Germinal center (tissue), 1 donor: ENCODE measurements at regions not wholly inside any gene's neighbourhood (a gene's known extent, or its start where the extent isn't known, plus 50 kb on each side); places are given as distances from the start of the nearest gene placed in this dataset.

Experiments
- DNase-seq: peaks from one replicate; pipeline ENCODE4 v3.0.0; 2012; ENCODE audit warnings: mixed read lengths, low spot score

DNA sequence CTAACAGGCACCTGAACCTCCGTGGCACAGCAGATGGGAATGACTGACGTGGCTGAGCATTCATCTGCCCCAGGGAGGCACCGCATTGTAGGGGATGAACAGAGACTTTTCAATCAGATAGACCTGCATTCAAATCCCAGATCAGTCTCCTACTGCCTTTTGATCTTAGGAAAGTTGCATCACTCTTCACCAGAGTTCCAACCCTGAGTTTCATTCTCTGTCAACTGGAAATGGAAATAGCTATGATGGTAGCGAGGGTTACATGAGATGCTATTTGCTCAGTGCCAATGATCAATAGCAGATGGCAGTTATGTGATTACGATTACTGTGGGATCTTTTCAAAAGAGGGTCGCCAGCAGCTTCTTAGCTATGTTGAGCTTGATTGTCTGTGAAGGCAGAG, 189.3 kb upstream of the RFC3 start:
- DNase-seq, result no peak

DNA sequence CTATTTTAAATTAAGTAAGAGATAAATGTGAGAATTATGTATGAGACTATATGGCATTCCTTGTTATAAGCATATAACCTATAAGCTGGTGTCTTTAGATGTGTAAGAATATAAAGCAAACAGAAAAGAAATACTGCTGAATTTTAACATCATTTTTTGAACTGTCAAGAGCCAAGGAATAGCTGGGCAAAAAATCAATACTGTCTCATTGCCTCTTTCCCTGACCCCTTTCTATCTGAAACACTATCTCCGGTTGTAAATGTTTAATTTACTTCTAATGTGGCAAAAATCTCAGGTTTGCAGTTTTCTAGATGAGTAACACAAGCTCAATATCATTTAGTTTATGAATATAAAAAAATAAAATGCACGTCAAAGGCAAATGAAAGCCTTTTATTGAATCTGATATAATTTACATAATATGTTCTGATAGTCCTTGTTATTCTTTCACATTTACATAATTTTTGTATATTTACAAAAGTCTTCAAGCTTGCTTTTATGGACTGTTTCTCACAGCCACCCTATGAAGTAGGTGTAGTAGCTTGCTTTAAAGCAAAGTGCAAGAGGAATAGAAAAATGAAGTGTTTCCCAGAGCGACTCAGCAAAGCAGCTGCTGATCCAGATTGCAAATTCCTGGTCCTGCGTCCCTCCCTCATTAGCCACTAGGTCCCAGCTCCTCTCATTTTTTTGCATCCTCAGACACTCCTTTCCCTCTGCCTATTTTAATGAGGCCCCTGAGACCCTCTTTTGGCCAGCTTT, 188.2 kb upstream of the RFC3 start:
- no peak for DNase-seq

DNA sequence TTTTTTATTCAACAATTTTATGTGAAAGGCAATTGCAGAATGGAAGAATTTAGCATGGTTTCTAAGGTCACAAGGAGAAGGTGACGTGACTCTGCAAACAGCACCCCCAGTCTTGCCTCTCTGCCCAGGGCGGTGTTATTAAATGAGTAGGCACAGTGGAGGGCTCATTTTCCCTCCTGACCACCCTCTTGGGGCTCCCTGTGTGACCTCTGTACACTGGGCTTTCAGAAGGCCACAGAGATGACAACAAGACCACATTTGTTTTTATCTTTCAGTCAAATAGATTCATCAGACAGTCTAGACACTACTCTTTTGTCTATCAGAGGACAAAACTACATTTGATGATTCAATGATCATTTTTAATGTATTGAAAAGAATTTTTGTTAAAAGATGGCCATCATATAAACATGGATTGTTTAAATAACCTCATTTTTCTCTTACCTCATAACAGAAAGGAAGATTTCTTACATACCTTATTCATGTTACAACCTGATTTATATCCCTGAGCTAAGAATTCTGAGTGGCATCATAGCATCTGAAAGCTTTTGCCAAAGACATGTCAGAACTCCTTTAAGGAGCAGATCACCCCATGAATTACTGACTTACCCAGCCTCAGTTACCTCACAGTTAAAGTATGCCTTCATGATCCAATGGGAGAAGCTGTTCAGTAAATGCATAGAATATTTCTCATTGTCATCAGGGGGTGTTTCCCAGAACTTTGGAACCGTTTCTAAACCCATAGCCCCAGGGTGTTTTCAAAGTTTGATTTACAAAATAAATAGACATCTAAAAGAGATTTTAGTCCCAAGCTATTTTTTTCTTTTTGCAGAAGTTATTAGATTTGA, 184.0 kb upstream of the RFC3 start:
- no peak for DNase-seq

DNA sequence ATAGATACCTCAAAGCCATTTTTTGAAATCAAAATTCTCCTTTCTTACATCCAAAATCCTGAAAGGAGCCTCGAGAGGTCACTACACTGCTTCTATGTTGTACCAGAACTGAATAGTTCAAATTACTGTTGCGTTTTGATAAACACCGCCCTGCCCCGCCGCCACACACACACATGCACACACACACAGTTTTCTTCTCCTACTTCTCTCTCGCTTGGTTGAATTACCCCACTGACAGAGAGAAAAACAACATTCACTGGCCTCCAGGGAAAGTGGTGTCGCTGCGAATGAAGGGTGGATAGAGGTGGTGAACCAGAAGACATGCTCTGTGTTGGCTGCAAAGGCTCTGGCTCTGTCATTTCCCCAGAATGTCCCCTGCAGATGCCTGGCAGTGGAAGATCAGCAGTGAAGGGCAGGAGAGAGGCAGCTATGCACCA, 183.4 kb upstream of the RFC3 start:
- no peak for DNase-seq

- no peak for DNase-seq
These were observed 181.7 kb upstream of the RFC3 start for GRCh38 chr13:33636243-33636642.

- DNase-seq, result peak; percentile 8
These were observed 180.8 kb upstream of the RFC3 start for GRCh38 chr13:33636955-33637670.

DNA sequence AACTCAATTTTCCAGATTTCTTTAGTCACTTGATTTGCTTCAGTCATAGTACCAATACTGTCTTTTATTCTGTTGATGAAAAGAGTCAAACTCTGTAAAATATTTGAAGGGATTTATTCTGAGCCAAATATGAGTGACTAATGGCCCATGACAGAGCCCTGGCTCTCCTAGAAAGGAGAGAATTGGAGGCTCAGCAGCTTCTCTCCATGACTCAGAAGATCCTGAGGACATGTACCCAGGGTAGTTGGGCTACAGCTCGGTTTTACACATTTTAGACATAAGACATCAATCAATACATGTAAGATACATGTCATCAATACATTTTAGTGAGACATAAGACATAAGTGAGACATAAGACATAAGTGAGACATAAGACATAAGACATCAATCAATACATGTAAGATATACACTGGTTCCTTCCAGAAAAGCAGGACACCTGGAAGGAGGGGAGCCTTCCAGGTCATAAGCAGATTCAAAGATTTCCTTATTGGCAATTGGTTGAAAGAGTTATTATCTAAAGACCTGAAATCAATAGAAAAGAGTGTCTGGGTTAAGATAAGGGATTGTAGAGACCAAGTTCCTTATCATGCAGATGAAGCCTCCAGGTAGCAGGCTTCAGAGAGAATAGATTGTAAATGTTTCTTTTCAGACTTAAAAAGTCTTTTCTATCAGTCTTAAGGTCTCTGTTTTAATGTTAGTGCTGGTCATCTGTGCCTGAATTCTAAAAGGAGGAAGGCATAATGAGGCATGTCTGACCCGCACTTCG, 179.8 kb upstream of the RFC3 start:
- DNase-seq, result no peak

DNA sequence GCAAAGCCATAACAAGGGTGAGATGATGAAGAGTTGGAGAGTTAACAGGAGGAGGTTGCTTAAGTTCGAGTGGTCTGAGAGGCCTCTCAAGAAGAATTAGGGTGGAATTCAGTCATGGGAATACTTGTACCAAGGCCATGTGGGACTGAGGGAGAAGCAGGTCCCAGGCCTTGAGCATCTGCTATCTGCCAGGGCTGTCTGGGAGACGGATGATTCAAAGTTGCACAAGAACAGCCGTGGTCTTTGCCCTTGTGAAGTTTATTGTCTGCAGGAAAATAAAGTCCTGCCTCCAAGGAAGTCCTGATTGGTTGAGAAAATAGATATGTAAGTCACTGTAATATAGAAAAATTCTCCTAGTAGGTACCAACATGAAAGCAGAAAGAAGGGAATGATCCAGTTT, 178.8 kb upstream of the RFC3 start:
- no peak for DNase-seq

DNA sequence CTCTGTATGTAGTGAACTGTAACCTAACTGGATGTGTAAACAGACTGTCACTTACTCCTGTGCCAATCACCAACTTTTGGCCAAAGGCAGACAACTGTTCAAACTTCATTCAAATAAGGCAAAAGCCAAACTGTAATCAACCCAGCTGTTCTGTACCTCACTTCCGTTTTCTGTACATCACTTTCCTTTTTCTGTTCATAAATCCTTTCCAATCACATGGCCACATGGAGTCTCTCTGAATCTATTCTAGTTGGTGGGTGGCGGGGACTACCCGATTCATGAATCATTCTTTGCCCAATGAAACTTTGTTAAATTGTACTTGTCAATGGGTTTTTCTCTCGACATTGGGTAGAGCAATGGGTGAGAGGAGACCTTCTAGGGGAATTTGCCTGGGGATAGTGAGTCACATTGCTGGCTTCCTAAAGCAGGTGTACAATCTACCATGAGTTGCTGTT, 178.3 kb upstream of the RFC3 start:
- DNase-seq, result no peak

DNA sequence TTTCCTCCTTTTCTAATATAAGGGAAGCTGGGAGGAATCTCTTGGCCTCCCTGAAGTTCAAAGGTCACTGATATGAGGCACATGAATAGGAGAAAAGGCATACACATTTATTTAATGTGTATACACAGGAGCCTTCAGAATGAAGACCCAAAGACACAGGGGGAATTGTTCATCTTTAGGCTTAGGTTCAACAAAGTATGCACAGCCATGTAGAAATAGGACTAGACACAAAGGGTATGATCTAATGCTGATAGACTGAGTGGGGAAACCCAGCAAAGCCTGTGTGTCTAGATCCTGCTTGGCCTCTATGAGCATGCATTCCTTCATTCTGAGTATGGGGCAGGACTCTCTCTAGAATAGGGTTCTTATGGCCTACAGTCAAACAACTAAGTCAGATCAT, 177.1 kb upstream of the RFC3 start:
- no peak for DNase-seq

DNA sequence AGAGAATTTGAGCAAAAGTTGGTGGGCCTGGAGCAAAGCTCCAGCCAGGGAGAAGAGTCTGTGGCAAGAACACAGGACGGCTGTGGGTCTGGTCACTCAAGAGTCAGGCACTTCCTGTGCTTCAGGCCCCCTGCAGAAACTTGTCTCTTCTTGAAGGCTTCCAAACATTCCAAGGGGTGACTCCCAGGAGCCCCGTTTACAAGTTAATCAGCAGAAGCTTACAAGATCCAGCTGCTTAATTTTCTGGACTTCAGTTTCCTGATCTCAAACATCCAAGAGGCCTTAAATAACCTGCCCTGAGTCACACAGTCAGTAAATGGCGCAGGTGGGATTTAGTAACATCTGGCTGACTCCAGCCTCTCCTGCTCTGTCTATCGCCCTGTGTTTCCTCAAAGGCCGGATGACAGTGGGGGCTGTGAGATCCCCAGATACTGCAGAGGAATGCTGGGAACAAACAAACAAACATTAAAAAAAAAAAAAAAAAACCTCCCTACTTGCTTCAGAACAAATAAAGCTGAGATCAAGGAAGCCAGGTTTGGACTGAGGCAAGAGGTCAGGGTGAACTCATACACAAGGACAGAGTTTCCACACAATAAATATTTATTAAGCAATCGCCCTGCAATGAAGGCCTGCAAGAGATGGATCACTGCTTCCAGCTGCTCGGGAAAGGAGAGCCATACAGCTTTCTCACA, 175.4 kb upstream of the RFC3 start:
- DNase-seq, result no peak

DNA sequence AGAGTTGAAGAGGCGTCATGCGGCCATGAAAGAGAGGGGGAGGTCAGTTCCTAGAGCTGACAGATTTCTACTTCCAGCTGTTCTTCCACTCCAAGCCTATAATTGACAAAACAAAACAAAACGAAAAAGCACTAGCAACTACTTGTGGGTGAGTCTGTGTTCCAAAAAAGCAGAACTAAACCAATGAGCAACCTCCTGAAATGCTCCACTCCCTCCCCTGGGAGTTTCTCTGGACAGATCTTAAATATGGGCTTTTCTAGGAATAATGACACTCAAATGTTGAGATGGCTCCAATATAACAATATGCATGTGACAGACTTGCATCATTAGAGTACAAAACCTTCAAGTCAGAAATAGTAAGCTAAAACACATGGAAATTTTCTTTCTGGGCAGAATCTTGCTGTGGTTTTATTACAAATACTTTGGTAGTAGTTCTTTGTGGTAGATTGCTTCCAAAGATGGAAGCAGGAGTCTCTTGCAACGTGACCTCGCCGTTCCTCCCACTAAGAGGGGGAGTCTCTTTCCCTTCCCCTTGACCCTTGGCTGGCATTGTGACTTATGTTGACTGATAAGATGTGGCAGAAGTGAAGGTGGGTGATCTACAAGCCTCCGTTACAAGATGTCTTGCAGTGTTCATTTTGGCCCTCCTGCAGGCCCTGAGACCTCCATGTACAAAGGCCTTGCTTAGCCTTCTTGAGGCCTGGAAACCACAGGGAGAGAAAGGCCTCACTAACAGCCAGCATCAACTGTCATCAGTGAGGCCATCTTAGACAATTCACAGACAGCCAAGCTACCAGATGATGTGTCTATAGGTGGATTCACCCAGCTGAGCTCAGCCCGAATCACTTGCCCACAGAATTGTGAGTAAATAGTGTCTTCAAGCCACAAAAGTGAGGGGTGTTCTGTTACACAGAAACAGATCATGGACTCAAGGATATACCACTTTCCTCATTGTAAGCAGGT, 173.1 kb upstream of the RFC3 start:
- DNase-seq, result no peak

GRCh38 chr13:33645591-33646554, 172.1 kb upstream of the RFC3 start:
- DNase-seq, result no peak

- no peak for DNase-seq
These were observed 168.6 kb upstream of the RFC3 start for GRCh38 chr13:33649212-33649878.

DNA sequence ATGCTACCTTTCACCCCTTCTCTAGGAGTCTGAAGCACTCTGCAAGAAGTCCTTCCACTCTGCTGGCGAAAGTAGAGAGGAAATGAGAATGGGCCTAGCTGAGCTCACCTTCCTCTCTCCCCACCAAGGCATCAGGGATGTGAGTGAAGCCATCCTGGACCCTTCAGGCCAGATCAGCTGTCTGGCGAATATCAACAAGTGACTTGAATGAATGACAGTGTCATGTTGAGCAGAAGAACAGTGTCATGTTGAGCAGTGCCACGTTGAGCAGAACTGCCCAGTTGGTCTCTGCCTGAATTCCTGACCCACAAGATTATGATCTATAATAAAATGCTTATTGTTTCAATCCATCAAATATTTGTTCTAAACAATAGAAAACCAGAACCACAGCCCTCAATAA, 166.2 kb upstream of the RFC3 start:
- no peak for DNase-seq

DNA sequence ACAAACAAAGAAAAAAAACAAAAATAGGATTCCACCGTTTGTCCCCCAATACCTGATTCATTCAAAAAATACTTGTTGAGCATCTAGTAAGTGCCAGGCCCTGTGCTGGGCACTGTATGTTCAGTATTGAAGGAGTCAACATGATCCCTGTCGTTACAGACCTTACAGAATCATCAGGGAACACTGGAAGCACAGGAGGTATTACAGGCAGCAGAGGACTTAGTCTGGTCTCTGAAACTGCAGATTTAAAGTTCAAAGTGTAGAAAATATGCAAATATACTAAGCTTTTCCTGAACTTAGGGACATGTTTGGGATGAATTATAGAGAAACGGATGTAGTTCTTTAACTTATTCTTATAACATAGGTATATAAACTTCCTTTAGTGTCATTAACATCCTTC, 160.7 kb upstream of the RFC3 start:
- DNase-seq, result no peak

GRCh38 chr13:33659466-33659865, 158.5 kb upstream of the RFC3 start:
- no peak for DNase-seq

GRCh38 chr13:33659894-33660293, 158.1 kb upstream of the RFC3 start:
- no peak for DNase-seq
